ENCODE measurements at regions not wholly inside any gene's neighbourhood (a gene's known extent, or its start where the extent isn't known, plus 50 kb on each side); places are given as distances from the start of the nearest gene placed in this dataset.

GRCh38 chr4:108270466-108271450, 102.0 kb upstream of the LEF1 start:
- Histone ChIP-seq H3K27me3 (ENCODE audit: control insufficient read depth in 1 of 2, insufficient read depth in 2 of 2, low read length in 2 of 2) (no peaks in the 10 kb centered on the region), H3K79me2 (ENCODE audit: insufficient read depth, low read length) (no peaks in the 10 kb centered on the region), H3K9me3 (ENCODE audit: low read length) (no peaks in the 10 kb centered on the region), H2AFZ (ENCODE audit: low read length) (no peak overlapping the region), H3K4me2 (ENCODE audit: low read depth, low read length) (no peak overlapping the region), H3K9ac (ENCODE audit: insufficient read depth, low read depth, low read length) (no peak overlapping the region), H3K27ac (ENCODE audit: extremely low read length, insufficient read depth, low read length) (no peak overlapping the region), H4K20me1 (ENCODE audit: insufficient read depth, low read length) (no peaks in the 10 kb centered on the region), H3K4me1 (ENCODE audit: insufficient read depth, low read length) (no peaks in the 10 kb centered on the region), H3K4me3 (replicated peaks in 1 of 3; ENCODE audit: insufficient read depth in 1 of 3, low read depth in 2 of 3, low read length in 3 of 3) (no peak overlapping the region), H3K36me3 (replicated peaks in 1 of 2; ENCODE audit: control insufficient read depth in 1 of 2, insufficient read depth in 2 of 2, low read length in 2 of 2) (no peaks in the 10 kb centered on the region)
- no peak for TF ChIP-seq CREB3 (CRISPR knock-in tag; IDR thresholded peaks at IDR 0.05)
- no peak for TF ChIP-seq ZNF841 (CRISPR knock-in tag; IDR thresholded peaks at IDR 0.05; ENCODE audit: borderline replicate concordance)
- TF ChIP-seq KDM3A (CRISPR knock-in tag; IDR thresholded peaks at IDR 0.05; ENCODE audit: low read depth), result no peak
- no peak for TF ChIP-seq KDM1A (CRISPR knock-in tag; IDR thresholded peaks at IDR 0.05)
- TF ChIP-seq ZNF562 (CRISPR knock-in tag; IDR thresholded peaks at IDR 0.05; ENCODE audit: borderline replicate concordance), result no peak
- TF ChIP-seq SP2 (CRISPR knock-in tag; IDR thresholded peaks at IDR 0.05), result no peak
- TF ChIP-seq ZSCAN9 (CRISPR knock-in tag; IDR thresholded peaks at IDR 0.05; ENCODE audit: borderline replicate concordance), result no peak
- CTCF ChIA-PET (ENCODE audit: low intra/inter-chr PET ratio, low total read pairs), result no interaction called here
- intact Hi-C loops (cut with micrococcal nuclease; ENCODE audit: unreplicated experiment), result no loop called here
- WGBS (ENCODE audit: low lambda C conversion rate), result 4% methylated on average over 6 of the region's 6 CpGs
- BruUV-seq (replicated peaks), result no TSS peak
- DNase-seq (ENCODE audit: low spot score) (no peak), ATAC-seq (no peak), FAIRE-seq (no peak)
- POLR2A ChIA-PET, result no interaction called here
- in situ Hi-C loops (cut with HindIII; ENCODE audit: extremely low pct_ligation_motif_present, low pct_unique_long_range_greater_than_20kb), result no loop called here

- in situ Hi-C loops (cut with HindIII; ENCODE audit: extremely low pct_ligation_motif_present, low pct_unique_long_range_greater_than_20kb), result no loop called here
- ATAC-seq, result no peak
- no peak for TF ChIP-seq CAMTA2 (CRISPR knock-in tag; IDR thresholded peaks at IDR 0.05; ENCODE audit: borderline replicate concordance)
- no peak for TF ChIP-seq AKAP8 (CRISPR knock-in tag; IDR thresholded peaks at IDR 0.05)
- no peak for TF ChIP-seq CREB1 (IDR thresholded peaks at IDR 0.05)
- TF ChIP-seq CREB1 (CRISPR knock-in tag; IDR thresholded peaks at IDR 0.05), result no peak
- TF ChIP-seq GZF1 (CRISPR knock-in tag; IDR thresholded peaks at IDR 0.05), result no peak
- TF ChIP-seq AKNA (CRISPR knock-in tag; IDR thresholded peaks at IDR 0.05; ENCODE audit: borderline replicate concordance), result no peak
- no peak for TF ChIP-seq KAT2B (IDR thresholded peaks at IDR 0.05; ENCODE audit: borderline replicate concordance, low read depth, low read length)
Measured at GRCh38 chr4:108264693-108265092, 96.0 kb upstream of the LEF1 start.

More at GRCh38 chr4:108264693-108265092, 96.0 kb upstream of the LEF1 start:
- under 1% methylated on average over 4 of the region's 4 CpGs for WGBS (ENCODE audit: low lambda C conversion rate)
- Histone ChIP-seq H3K9me3 (ENCODE audit: low read length) (no peaks in the 10 kb centered on the region), H3K4me3 (replicated peaks in 1 of 3; ENCODE audit: insufficient read depth in 1 of 3, low read depth in 2 of 3, low read length in 3 of 3) (no peak overlapping the region), H2AFZ (ENCODE audit: low read length) (no peak overlapping the region), H3K27ac (ENCODE audit: extremely low read length, insufficient read depth, low read length) (no peak overlapping the region), H4K20me1 (ENCODE audit: insufficient read depth, low read length) (no peaks in the 10 kb centered on the region), H3K4me1 (ENCODE audit: insufficient read depth, low read length) (no peaks in the 10 kb centered on the region), H3K36me3 (replicated peaks in 1 of 2; ENCODE audit: control insufficient read depth in 1 of 2, insufficient read depth in 2 of 2, low read length in 2 of 2) (no peaks in the 10 kb centered on the region), H3K4me2 (ENCODE audit: low read depth, low read length) (no peak overlapping the region), H3K79me2 (ENCODE audit: insufficient read depth, low read length) (no peaks in the 10 kb centered on the region), H3K27me3 (ENCODE audit: control insufficient read depth in 1 of 2, insufficient read depth in 2 of 2, low read length in 2 of 2) (no peaks in the 10 kb centered on the region), H3K9ac (ENCODE audit: insufficient read depth, low read depth, low read length) (no peak overlapping the region)
- FAIRE-seq, result no peak
- no TSS peak for BruUV-seq (replicated peaks)
- ChIA-PET CTCF (ENCODE audit: low intra/inter-chr PET ratio, low total read pairs) (no interaction called here), POLR2A (no interaction called here)
- intact Hi-C loops (cut with micrococcal nuclease; ENCODE audit: unreplicated experiment), result no loop called here
- DNase-seq (ENCODE audit: low spot score), result no peak
